ENCODE measurements at regions not wholly inside any gene's neighbourhood (a gene's known extent, or its start where the extent isn't known, plus 50 kb on each side); places are given as distances from the start of the nearest gene placed in this dataset.
"Not testable (repeated sequence)": the region's sequence is repeated elsewhere in the genome, so short reads cannot be mapped to it uniquely, and the experiment has no call there.

DNA sequence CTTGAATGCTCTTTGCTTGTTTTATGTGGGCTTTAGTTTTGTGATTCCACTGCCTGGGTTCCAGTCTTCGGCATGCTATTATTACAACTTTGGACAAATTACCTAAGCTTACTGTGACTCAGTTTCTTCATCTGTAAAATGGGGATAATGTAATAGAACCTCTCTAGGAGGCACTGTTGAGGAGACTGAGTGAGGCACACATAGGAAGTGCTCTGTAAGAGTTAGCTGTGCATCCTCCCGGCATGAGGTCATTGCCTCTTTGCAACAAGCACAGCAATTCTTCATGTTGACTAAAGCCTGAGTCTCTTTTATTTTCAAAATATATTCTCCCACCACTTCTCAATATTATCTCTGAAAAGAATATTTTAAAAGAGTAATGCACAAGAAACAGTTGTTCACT is 227.4 kb downstream of the DLEU7 start:
- DNase-seq = no peak

DNA sequence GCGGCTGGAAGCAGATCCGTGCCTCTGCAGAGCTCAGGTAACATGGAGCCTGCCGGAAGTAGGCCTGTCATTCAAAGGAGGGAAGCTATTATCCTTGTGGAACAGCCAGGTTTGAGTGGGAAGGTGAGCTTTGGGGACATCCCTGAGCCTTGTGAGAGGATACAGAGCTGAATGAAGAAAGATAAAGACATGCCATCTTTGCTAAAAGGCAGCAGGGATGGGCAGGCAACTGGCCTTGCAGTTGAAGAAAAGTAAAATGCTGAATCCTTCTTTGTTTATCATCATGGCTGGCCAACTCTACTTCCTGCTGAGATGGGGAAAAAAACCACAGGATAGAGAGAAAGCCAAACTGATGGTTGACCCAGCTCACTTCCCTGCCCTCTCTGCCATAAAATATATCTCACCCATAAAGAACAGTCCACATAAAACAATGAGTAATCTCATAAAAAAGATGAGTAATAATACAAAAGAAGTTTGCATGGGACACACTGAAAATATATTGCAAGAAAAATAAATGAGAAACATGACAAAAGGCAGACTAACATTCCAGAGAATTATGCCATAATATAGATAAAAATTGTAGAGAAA is 226.3 kb downstream of the DLEU7 start:
- DNase-seq = no peak

DNA sequence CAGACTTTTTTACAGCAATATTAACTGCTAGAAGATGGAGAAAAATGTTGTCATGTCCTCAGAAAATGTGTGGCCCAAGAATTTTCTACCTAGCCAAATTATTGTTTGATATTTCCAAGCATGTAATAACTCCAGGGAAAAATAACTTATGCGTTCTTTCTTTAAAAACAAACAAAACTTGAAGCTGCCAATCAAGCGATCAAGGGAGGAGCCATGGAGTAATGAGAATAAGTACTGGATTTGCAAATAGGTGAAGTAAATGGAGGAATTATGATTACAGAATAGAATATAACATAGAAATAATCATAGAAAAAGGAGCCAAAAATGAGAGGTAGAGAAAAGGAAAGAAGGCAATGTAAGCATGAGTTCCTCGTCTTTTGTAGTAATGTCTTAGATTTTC is 225.3 kb downstream of the DLEU7 start:
- no peak for DNase-seq

DNA sequence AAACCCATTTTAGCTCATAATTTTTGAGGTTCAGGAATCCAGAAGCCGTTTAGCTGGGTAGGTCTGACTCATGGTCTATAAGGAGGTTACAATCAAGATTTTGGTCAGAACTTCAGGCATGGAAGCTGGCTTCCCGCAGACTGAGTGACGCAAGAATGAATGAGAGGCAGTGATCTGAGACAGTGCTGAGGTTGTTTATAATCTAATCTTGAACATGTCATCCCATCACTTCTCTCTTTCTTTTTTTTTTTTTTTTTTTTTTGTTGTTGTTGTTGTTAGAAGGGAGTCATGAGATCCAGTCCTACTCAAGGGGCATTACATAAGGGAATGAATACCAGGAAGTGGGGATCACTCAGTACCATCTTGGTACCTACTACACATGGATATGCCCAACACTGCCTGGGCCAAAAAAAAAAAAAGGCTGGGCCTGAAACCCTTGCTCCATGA is 217.4 kb downstream of the DLEU7 start:
- peak in 1 of 2 donors; percentile 59 for DNase-seq

DNA sequence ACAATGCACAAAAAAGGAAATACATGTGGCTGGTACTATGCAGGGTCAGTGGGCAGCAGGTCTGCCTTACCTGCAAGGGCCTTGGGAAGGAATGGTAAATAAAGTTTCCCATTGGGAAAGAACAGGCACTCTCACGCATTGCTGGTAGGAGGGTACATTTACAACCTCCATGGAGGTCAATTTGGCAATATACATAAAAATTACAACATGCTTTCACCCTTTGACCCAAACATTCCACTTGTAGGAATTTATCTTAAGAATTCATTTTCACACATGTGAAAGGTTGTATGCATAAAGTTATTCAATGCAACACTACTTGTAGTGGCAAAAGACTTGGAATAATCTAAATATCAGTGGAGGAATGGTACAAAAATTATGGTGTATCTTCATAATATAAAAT is 216.4 kb downstream of the DLEU7 start:
- no peak for DNase-seq

DNA sequence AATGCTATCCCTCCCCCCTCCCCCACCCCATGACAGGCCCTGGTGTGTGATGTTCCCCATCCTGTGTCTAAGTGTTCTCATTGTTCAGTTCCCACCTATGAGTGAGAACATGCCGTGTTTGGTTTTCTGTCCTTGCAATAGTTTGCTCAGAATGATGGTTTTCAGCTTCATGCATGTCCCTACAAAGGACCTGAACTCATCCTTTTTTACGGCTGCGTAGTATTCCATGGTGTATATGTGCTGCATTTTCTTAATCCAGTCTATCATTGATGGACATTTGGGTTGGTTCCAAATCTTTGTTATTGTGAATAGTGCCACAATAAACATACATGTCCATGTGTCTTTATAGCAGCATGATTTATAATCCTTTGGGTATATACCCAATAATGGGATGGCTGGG is 215.0 kb downstream of the DLEU7 start:
- DNase-seq = not testable (repeated sequence)

DNA sequence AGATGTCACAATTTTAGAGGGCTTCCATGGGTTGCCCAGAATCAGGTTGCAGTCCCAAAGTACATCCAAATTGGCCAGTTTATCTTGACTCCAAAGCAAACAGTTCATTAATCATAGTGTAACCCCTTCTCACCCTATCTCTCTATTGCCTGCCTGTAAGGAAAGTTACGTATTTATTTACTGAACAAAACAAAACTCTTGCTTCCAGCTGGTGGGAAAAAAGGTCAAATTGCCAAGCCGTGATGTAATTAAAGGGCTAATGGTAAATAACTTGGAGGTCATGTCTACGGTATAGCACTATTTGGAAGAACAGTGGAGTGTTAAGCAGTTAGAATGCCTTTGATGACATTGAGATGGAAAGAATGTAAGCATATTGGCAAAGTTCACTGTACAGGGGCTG is 214.0 kb downstream of the DLEU7 start:
- no peak for DNase-seq

DNA sequence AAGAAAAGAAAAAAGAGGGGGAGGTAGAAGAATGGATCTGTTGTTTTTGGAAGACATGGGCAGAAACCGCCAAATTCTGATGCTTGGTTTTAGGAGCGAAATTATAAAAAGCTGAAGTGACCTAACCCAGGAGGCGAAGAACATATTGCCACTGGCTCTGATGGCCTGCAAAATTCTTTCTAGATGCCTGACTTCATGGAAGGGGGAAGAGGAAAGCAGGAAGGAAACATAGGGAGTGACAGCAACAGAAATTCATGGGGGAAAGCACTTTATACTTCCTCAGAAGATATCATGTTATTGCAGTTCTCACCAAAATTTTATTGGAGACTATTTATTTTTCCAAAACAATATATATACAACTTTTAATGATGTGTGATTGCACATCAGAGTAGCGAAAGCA is 213.5 kb downstream of the DLEU7 start:
- no peak for DNase-seq

DNA sequence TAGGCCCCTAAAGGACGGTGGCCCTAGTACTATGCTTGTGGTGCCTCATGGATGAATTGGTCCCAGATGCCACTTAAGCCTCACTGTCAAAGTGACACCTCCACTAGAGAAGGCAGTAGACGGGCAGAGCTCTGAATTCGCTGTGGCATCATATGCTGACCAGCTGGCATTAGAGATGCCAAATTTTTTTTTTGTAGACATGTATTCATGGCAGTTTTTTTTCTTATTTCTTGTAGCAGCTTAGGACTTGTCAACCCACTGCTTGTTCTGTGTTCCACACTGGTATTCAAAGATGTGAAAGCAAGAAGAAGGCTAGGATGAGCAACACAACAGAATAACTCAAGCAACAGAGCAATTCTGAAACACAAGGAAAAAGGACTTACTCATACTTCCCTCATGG is 212.5 kb downstream of the DLEU7 start:
- DNase-seq = no peak

DNA sequence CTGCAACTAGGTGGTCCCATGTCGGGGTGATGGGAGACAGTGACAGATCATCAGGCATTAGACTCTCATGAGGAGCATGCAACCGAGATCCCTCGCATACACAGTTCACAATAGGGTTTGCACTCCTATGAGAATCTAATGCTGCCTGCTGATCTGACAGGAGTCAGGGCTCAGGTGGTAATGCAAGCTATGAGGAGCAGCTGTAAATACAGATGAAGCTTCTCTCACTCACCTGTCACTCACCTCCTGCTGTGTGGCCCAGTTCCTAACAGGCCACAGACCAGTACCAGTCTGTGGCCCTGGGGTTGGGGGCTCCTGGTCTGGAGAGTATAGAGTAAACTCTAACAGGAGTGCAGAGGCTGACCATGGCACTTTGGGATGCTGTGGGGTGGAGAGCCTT is 209.2 kb downstream of the DLEU7 start:
- no peak for DNase-seq

DNA sequence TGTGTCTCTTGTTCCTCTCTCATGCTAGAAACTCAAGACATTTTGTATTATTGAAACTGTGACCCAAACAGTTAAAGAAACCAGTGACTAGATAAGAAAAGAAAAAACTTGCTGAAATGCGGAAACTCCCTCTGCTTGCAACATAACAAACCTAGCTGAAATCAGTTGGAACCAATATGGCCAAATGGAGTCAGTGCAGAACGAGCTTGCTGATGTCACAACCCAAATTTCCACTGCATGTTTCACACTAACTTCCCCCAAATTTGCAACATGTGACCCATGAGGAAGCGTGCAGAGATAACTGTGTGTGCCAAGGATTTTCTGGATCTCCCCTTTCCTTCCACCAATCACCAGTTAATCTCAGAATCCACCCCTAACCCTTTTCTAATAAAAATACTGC is 208.0 kb downstream of the DLEU7 start:
- peak; percentile 35 to 82 for DNase-seq

DNA sequence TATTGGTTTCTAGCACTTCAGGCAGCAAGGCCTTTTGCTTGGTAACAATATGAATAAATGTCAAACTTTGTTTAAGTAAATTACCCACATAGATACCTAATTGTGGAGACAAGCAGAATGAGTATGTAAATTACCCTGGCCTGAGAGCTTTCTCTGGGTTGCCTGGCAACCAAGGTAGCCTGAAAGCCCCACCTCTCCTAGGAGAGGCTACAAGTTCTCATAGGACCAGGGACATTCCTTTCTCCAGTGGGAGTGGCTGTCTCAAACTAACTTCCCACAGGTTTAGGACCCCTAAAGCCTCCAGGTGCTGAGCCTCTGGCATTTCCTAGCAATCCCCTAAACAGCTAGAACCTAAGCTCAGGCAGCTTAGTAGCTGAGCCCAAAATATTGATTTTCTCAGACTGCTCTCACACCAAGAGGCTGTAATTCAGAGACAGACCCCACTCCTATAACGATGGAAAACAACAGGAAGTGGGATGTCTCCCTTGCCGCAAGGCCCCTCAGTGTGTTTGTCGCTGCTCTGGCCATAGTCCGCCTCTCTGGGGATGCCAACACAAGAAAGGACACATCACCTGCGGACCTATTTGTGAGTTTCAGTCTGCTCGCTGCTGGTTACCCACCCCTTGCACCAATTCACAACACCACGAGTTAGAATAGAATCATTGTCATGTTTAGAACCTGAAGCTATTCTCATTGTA is 207.3 kb downstream of the DLEU7 start:
- DNase-seq = peak in 1 of 2 donors; percentile 61

DNA sequence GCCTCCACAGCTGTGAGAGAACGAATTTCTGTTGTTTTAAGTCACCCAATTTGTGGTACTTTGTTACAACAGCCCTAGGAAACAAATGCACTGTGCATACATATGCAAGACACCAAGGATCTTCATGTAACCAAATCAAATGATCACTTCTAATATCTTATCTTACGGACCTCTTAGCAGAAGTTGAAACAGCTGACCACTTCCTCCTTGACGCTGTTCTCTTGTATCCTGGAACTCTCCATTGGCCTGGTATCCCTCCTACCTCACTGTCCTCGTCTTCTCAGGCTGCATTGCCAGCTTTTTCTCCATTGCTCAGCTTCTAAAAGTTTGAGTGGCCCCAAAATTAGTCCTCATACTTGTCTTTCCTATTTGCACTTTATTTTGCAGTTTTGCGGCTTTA is 200.4 kb downstream of the DLEU7 start:
- DNase-seq = no peak

DNA sequence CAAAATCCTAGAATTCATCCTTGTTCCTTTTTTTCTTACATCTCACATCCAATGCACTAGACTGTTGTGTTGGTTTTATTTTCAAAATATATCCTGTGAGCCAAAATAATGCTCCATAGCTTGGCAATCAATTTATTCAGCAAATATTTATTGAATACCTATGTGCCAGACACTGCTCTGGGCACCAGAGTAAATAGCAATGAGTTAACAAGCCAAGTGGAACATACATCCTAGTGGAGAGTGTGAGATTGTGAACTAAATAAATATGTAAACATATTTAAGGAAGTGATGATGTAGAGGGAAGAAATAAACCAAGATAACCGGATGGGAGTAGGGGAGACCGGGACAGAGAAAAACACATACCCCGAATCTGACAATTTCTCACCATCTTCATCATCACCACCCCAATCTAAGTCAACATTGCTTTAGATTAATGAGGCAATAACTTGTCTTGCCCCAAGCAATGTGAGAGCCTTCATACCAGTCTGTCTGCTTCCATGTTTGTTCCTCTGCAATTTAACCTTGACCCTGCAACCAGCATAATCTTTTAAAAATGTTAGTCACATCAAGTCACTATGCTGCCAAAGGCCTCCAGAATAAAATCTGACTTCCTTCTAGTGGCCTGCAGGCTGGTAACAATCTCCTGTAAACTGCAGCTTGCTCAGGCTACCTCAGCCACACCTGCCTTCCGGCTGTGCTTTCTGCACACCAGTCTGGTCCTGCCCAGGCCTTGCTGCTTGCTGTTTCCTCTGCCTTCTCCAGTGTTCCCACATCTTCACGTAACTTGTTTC is 199.2 kb downstream of the DLEU7 start:
- DNase-seq = no peak

DNA sequence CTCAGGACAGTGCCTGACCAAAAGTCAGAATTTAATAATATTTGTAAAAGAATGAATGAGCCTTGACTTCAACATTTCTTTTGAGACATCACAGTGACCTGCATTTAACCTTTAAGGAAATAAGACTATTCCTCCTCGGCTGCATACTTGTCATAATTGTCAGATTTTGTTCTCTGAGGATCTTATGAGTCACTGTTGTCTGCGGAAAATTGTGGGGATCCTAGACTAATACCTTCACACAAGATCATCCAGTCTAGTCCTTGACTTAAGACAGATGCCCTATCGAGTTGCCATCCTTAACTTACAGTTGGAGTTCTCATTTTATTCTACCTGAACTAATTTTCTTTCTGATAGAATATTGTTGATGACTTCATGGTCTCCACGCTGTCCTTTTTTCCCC is 198.4 kb downstream of the DLEU7 start:
- no peak for DNase-seq

DNA sequence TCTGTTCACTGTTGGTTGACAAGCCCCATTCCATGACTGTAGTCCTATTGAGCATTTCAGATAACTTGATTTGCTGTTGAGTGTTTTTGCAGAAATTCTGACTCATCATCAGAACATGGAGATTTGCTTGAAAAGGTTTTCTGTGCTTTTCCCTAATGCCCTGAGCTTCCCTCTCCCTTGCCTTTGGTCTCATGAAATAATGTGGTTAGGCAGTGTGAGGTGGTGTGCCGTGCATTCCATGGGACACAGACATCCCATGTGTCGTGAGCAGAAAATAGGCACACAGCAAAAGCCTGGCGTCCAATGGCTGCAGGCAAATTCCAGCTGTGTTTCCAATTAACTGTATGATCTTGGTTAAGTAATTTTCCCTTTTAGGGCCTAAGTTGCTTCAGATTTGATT is 197.4 kb downstream of the DLEU7 start:
- no peak for DNase-seq

DNA sequence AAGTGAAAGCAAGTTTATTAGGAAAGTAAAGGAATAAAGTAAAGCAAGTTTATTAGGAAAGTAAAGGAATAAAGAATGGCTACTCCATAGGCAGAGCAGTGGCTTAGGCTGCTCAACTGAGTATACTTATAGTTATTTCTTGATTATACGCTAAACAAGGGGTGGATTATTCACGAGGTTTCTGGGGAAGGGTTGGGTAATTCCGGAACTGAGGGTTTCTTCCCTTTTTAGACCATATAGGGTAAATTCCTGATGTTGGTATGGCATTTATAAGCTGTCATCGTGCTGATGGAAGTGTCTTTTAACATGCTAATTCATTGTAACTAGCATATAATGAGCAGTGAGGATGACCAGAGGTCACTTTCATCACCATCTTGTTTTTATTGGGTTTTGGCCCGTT is 194.3 kb downstream of the DLEU7 start:
- no peak for DNase-seq

DNA sequence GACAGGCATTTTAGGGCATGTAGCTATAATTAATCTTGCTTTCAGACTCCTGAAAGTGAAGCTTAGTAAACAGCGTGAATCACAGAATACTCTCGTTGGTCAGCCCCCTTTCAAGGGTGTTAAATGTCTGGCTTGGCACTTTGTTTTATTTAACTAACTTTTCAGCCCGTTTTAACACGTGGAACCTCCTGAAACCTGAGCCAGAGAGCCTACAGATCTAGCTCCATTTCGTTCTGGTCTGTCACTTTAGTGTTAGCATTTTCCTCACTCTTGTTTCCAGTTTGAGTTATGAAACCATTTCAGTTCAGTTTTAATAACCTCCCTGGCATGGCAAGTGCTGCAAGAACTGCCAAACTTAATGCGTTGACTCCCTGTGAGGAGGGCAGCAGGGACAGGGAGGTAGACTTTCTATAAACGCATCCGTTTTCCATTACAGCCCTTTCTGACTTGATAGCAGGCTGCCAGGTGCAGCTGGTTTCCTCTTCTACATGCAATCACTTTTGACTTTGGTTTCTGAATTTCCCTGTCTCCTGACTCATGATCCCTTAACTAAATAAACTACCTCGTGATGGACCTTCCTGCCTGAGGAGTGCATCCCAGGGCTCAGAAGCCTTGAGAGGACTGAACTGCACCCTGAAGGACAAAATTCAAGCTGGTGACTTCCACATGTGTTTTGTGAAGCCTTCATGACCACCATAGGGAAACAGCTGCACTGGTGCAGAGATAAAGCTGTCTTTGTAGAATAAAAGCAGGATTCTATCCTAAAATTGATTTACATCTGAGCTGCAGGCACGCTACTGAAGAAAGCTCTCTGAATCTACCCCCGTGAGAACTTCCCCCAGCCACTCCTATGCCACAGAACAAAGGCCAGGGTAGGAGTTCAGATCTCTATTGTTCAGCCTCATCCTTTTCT is 192.6 kb downstream of the DLEU7 start:
- DNase-seq = no peak

DNA sequence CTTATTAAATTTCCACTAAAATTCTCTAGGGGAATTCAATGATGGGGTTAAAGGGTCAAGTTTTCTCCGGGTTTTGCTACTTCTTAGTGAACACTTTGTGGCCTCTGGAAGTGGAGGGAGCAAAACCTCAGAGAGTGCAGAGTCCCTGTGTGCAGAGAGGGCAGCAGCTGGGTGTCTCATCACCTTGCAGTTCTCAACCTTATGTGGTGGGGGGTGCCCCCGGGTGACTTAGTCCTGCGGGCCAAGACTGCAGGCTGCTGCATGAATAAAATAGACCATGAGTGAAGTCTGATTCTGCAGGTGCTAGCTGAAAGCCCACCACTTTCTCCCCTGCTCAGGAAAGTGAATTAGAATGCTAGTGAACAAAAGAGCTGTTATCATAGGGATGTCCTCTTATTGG is 191.6 kb downstream of the DLEU7 start:
- no peak for DNase-seq

DNA sequence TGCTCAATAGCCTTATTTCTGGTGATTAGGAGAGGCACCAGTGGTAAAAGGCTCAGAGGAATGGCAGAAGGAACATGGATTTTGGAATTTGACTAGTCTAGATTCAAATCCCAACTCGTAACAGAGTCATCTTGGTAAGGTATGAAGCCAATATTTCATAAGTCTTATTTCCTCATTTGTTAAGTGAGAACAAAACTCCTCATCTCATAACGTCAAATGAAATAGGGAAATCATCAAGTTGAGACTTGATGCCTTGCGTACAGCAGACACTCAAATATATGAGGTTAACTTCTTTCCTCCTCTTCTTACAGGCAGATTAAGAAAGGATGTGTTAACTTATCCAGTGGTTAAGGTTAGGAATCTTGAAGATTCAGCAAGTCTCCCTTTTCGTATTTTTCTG is 189.2 kb downstream of the DLEU7 start:
- DNase-seq = no peak

DNA sequence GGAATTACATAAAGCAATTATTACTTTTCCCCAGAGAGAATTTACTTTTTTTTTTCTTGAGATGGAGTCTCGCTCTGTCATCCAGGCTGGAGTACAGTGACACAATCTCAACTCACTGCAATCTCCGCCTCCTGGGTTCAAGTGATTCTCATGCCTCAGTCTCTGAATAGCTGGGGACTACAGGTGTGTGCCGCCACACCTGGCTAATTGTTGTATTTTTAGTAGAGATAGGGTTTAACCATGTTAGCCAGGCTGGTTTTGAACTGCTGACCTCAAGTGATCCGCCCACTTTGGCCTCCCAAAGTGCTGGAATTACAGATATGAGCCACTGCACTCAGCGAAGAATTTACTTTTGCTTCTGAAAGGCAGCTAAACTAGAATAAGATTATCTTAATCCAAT is 181.6 kb downstream of the DLEU7 start:
- DNase-seq = not testable (repeated sequence)

DNA sequence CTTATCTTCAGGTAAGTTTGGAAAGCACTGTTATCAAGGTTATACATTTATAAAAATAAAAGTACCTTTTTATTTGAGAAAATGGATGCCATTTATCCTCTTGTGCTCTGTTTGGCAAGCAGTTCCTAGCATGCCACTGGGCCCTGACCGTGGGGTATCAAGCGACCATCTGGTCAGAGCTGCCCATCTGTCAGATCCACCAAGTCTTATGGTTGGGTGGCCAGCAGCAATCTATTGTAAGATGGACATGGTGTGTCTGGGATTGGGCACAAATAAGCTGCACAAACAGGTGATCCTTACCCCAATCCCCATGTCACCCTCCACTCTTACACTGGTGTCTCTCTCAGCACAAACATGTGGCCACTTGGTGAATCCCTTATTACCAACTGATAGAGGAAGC is 178.5 kb downstream of the DLEU7 start:
- no peak for DNase-seq

DNA sequence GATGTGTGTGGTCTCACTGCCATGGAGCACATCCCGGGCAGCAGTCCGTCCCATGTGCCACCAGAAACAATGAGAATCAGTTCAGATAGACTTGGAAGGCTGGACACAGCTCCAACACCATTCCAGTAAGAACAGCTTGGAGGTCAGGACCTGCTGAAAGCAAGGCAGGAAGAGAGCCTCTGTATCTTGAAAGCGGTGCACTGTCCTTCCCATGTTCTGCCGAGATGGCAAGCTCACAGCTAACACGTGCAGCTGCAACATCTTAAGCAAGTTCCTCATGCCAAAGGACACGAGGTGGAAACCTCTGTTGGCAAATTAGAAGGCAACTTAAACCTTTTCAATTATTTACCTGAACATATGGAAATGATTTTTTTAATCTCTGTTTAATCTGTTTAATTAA is 175.4 kb downstream of the DLEU7 start:
- no peak for DNase-seq
